ENCODE measurements at regions not wholly inside any gene's neighbourhood (a gene's known extent, or its start where the extent isn't known, plus 50 kb on each side); places are given as distances from the start of the nearest gene placed in this dataset.

DNA sequence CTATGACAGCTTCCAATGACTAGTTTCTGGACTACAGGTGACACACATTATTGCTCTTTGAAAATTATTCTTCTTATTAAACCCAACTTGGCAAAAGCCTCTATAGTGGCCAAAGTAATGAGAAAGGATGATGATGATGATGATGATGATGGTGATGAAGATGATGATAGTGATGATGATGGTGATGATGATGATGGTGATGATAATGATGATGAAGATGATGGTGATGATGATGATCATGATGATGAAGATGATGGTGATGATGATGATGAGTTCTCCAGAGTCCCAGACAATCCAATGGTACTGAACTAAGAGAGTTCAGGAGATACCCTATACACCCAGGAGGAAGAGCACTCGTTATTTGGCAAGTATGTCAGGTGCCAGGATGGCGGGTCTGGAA is 739.4 kb downstream of the IRX1 start:
- peaks cover 2% of the 10 kb centered on the region for H3K27me3 Mint-ChIP-seq (ENCODE audit: unreplicated experiment)

DNA sequence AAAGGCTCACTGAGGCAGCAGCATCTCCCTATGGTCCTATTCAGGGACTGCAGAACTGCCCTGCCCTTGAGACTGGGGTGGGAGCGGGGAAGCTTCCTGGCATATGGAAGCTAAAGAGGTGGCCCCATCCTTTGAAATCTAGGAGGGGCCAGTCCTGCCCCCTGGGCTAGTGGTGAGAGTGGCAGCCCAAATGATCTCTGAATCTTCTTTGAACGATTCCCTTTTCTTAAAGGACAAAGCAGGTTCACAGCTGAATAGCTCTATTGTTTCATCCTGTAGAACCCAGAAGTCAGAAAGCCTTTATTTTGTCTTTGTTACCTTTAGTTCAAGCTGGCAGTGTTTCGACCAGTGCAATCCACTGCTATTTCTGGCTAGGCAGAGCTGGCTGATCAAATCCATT is 741.9 kb downstream of the IRX1 start:
- Mint-ChIP-seq H3K4me3 (ENCODE audit: unreplicated experiment) (no peak overlapping the region), H3K36me3 (ENCODE audit: unreplicated experiment) (no peaks in the 10 kb centered on the region), H3K27ac (ENCODE audit: unreplicated experiment) (no peak overlapping the region), H3K27me3 (ENCODE audit: unreplicated experiment) (peaks cover 2% of the 10 kb centered on the region), H3K4me1 (ENCODE audit: low read depth, unreplicated experiment) (no peaks in the 10 kb centered on the region), H3K9me3 (ENCODE audit: unreplicated experiment) (peaks cover 4% of the 10 kb centered on the region)
- TF ChIP-seq, protein P1, sequence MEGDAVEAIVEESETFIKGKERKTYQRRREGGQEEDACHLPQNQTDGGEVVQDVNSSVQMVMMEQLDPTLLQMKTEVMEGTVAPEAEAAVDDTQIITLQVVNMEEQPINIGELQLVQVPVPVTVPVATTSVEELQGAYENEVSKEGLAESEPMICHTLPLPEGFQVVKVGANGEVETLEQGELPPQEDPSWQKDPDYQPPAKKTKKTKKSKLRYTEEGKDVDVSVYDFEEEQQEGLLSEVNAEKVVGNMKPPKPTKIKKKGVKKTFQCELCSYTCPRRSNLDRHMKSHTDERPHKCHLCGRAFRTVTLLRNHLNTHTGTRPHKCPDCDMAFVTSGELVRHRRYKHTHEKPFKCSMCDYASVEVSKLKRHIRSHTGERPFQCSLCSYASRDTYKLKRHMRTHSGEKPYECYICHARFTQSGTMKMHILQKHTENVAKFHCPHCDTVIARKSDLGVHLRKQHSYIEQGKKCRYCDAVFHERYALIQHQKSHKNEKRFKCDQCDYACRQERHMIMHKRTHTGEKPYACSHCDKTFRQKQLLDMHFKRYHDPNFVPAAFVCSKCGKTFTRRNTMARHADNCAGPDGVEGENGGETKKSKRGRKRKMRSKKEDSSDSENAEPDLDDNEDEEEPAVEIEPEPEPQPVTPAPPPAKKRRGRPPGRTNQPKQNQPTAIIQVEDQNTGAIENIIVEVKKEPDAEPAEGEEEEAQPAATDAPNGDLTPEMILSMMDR (IDR thresholded peaks at IDR 0.05; ENCODE audit: partially characterized antibody, unreplicated experiment): no peak
- no peak for DNase-seq

More for the DNA sequence above, 739.4 kb downstream of the IRX1 start:
- Mint-ChIP-seq H3K27ac (ENCODE audit: unreplicated experiment) (no peak overlapping the region), H3K4me3 (ENCODE audit: unreplicated experiment) (no peak overlapping the region), H3K9me3 (ENCODE audit: unreplicated experiment) (peaks cover 4% of the 10 kb centered on the region), H3K4me1 (ENCODE audit: low read depth, unreplicated experiment) (no peaks in the 10 kb centered on the region), H3K36me3 (ENCODE audit: unreplicated experiment) (no peaks in the 10 kb centered on the region)
- TF ChIP-seq, protein P1 (IDR thresholded peaks at IDR 0.05; ENCODE audit: partially characterized antibody, unreplicated experiment): no peak
- DNase-seq: no peak

GRCh38 chr5:4339949-4340348 is 744.3 kb downstream of the IRX1 start:
- Mint-ChIP-seq H3K27ac (ENCODE audit: unreplicated experiment) (no peak overlapping the region), H3K4me3 (ENCODE audit: unreplicated experiment) (no peak overlapping the region)

GRCh38 chr5:4345850-4346249 is 750.2 kb downstream of the IRX1 start:
- DNase-seq: no peak
- Mint-ChIP-seq H3K4me3 (ENCODE audit: unreplicated experiment) (no peak overlapping the region), H3K27ac (ENCODE audit: unreplicated experiment) (no peak overlapping the region), H3K27me3 (ENCODE audit: unreplicated experiment) (peaks cover 8% of the 10 kb centered on the region), H3K36me3 (ENCODE audit: unreplicated experiment) (peaks cover 5% of the 10 kb centered on the region), H3K9me3 (ENCODE audit: unreplicated experiment) (peaks cover 1% of the 10 kb centered on the region), H3K4me1 (ENCODE audit: low read depth, unreplicated experiment) (peaks cover 10% of the 10 kb centered on the region)
- TF ChIP-seq, protein P1 (IDR thresholded peaks at IDR 0.05; ENCODE audit: partially characterized antibody, unreplicated experiment): no peak

More at GRCh38 chr5:4339949-4340348, 744.3 kb downstream of the IRX1 start:
- Mint-ChIP-seq H3K4me1 (ENCODE audit: low read depth, unreplicated experiment) (no peaks in the 10 kb centered on the region), H3K9me3 (ENCODE audit: unreplicated experiment) (peaks cover 4% of the 10 kb centered on the region), H3K27me3 (ENCODE audit: unreplicated experiment) (peaks cover 3% of the 10 kb centered on the region), H3K36me3 (ENCODE audit: unreplicated experiment) (peaks cover 5% of the 10 kb centered on the region)
- no peak for DNase-seq
- TF ChIP-seq, protein P1 (IDR thresholded peaks at IDR 0.05; ENCODE audit: partially characterized antibody, unreplicated experiment): no peak

DNA sequence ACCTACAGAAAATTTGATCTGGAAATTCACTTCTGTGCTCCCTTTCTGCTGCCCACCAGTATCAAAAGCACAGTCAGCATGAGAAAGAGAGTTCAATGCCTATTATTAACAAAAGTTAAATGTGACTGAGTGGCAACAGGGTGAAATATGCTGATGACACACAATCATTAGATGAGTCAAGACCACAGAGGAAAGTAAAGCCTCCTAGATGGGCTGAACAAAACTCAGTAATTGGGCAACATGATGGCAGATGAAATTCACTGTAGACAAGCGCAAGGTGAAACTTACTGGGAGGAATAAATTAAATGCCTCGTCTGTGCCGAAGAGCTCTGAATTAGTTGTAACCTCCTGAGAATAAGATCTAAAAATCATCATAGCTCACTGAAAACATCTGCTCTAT is 752.8 kb downstream of the IRX1 start:
- peaks cover 10% of the 10 kb centered on the region for H3K4me1 Mint-ChIP-seq (ENCODE audit: low read depth, unreplicated experiment)
- H3K9me3 Mint-ChIP-seq (ENCODE audit: unreplicated experiment): peaks cover 1% of the 10 kb centered on the region
- no peak overlapping the region for H3K4me3 Mint-ChIP-seq (ENCODE audit: unreplicated experiment)
- TF ChIP-seq, protein P1 (IDR thresholded peaks at IDR 0.05; ENCODE audit: partially characterized antibody, unreplicated experiment): no peak
- H3K27me3 Mint-ChIP-seq (ENCODE audit: unreplicated experiment): peaks cover 8% of the 10 kb centered on the region
- DNase-seq: no peak
- no peak overlapping the region for H3K27ac Mint-ChIP-seq (ENCODE audit: unreplicated experiment)
- H3K36me3 Mint-ChIP-seq (ENCODE audit: unreplicated experiment): peaks cover 1% of the 10 kb centered on the region

Data from glutamatergic neuron (in vitro differentiated cells).